Cerebellar cortex (tissue), 1 donor: ENCODE measurements at regions not wholly inside any gene's neighbourhood (a gene's known extent, or its start where the extent isn't known, plus 50 kb on each side); places are given as distances from the start of the nearest gene placed in this dataset.
"Not testable (repeated sequence)": the region's sequence is repeated elsewhere in the genome, so short reads cannot be mapped to it uniquely, and the experiment has no call there.

ENCODE experiments used
- DNase-seq: peaks from one replicate; pipeline ENCODE4 v3.0.0-alpha.2; 2015; ENCODE audit warnings: low spot score

- DNase-seq, result no peak
Measured at GRCh38 chr10:32217216-32217615, 129.7 kb downstream of the EPC1 start.

DNA sequence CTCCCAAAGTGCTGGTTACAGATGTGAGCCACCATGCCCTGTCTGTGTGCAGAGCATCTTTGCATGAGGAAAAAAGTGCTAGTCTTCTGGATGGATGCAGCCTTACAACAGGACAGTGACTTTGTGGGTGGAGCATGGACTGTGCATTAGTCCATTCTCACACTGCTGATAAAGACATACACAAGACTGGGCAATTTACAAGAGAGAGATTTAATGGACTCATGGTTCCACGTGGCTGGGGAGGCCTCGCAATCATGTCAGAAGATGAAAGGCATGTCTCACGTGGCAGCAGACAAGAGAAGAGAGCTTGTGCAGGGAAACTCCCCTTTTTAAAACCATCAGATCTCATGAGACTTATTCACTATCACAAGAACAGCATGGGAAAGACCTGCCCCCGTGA lies 133.1 kb downstream of the EPC1 start:
- not testable (repeated sequence) for DNase-seq

- no peak for DNase-seq
Measured at GRCh38 chr10:32211046-32211363, 136.0 kb downstream of the EPC1 start.

DNA sequence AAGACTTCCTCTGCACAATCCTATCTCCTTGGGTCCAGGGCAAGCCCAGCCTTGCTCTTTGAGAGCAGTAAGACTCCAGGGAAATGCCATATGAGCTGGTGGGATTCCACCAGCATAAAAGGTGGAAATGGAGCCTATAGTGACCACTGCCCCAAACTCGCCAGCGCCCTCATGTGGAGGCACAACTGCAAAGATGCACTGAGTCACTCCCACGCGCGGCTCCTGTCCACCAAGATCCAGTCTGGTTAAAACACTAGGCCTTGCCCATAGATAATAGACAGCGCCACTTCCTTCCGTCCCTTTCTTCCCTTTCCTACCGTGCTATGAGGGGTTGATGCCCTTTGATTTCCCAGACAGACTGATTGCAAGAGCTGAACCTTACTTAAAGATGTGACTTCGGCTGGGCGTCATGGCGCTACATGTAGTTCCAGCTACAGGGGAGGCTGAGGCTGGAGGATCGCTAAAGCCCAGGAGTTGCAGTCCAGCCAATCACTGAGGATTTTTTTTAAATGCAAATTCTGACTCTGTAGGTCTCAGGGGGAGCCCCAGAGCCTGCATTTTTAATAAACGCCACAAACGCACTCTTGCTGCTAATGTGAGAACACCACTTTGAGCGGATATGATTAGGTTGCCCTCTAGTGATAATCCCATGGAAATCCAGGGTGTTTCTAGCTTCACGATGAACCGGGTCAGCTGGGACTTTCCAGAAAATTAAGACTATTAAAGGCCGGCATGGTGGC lies 136.5 kb downstream of the EPC1 start:
- peak; percentile 5 for DNase-seq

DNA sequence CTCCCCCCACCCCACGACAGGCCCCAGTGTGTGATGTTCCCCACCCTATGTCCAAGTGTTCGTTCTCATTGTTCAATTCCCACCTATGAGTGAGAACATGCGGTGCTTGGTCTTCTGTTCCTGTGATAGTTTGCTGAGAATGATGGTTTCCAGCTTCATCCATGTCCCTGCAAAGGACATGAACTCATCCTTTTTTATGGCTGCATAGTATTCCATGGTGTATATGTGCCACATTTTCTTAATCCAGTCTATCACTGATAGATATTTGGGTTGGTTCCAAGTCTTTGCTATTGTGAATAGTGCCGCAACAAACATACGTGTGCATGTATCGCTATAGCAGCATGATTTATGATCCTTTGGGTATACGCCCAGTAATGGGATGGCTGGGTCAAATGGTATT lies 139.0 kb downstream of the EPC1 start:
- not testable (repeated sequence) for DNase-seq

- peak; percentile 16 for DNase-seq
Measured at GRCh38 chr10:32207544-32207943, 139.4 kb downstream of the EPC1 start.

DNA sequence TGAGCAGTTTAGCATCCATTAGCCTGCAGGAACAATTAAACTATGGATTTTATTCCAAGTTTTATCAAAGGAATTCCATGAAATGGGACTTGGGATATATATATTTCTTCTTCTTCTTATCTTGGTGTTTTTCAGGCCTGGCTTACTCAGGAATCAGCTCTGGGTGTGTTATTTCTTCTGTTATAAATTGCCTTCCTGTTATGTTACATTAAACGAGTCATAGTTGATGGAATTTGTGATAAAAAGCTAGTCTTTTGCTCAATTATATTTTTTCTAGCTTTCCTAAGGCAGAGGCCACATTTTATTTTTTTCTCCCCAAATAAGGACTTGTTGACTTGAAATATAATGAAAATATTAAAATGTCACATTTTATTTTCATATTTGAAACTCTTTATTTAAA lies 141.3 kb downstream of the EPC1 start:
- no peak for DNase-seq

DNA sequence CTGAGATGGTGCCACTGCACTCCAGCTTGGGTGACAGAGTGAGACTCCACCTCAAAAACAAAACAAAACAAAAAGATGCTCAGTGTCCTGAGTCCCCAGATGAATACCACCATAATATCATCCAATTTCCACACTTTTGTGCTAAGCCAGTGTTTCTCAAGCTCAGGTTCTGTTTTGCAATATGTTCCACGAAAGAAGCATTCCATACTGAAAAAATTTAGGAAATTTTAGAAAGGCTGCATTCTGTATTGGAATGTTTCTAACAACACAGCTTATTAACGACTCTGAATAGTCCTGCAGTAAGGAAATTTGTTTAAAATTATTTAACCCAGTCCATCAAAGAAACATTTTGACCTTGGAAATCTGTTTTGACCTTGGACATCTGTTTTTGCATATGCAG lies 142.4 kb downstream of the EPC1 start:
- no peak for DNase-seq

GRCh38 chr10:32199714-32200394 lies 143.6 kb upstream of the KIF5B start:
- no peak for DNase-seq

DNA sequence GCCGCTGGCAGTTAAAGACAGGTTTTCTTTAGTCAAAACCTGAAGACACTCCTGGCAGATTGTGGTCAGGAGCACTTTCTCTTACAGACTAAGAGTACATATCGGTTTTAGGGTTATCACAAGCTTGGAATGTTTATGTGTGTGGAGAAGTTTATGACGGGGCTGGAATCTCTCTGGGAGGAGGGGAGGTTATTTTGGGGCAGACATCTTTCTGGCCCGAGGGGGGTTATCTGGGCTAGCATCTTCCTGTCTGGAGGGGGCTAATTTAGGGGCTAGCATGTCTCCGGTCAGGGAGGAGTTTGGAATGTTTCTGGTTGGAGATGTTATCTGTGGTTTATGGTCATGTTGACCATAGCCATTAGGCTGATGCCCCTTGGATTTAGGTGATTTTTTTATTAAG lies 141.2 kb upstream of the KIF5B start:
- DNase-seq, result no peak

DNA sequence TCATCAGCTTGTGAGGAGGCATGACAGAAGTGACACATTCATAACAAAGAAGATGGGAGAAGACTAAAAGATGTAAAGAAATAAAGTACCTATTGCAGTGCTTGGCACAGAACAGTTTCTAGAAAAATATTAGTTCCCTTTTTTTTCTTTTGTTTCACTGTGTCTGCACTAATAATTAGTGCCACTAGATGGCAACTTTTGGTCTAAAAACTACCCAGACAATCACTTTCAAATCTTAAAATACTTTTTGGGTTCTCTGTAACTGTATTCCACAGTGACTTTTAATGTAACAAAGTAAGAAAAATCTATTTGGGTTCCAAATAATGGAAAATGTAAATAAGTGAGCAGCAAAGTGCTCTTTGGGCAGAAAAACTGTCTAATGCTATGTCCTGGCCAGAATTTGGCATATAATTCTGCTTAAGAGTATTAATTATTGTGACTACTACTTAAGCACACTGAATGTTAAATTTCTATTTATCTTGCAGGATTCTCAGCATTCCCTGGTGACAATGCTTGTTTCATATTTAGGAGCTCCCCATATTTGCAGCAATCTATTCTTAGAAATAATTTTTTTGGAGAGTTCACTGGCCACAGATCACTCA lies 134.8 kb upstream of the KIF5B start:
- peak; percentile 55 for DNase-seq

- peak; percentile 11 for DNase-seq
Measured at GRCh38 chr10:32189400-32190084, 133.3 kb upstream of the KIF5B start.

DNA sequence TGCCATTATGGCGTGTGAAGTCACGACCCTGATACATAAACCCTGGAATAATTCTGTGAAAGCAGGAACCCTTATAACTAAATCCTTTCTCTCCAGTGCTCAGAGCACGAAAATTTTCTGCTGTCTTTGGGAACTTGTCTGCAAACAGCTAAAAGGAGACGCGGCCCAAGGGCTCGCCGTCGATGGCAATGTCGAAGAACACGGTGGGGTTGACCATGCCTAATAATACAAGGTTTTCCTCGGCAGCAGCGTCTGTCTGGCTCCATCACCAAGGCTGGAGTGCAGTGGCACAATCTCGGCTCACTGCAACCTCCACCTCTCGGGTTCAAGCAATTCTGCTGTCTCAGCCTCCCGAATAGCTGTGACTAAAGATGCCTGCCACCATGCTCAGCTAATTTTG lies 132.4 kb upstream of the KIF5B start:
- not testable (repeated sequence) for DNase-seq

DNA sequence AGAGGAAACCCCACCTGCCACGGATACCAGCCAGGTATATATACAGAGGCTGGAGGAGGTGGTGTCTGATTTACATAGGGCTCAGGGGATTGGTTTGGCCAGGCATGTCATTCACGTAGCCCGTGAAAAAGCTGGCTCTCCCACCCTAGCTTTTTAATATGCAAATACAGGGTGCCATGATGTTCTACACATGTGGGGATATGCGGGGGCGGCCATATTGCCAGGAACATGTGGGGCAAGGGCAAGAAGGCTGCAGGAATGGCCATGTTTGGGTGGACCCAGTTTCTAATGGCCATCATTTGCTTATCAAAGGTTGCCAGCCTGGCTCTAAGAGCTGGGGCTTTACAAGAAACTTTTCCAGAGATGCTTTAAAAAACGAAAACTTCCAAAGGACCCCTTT lies 131.5 kb upstream of the KIF5B start:
- DNase-seq, result no peak

DNA sequence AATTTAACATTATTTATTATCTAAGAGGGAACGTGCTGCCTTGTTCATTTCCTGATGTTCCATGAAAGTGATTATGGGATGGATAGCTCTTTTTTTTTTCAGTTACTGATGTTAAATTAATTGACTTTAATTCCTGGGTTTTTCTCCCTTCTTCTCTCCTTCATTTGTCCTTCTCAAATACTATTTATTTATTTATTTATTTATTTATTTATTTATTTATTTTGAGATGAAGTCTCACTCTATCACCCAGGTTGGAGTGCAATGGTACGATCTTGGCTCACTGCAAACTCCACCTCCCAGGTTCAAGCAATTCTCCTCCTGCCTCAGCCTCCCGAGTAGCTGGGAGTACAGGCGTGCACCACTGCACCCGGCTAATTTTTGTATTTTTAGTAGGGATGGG lies 127.4 kb upstream of the KIF5B start:
- not testable (repeated sequence) for DNase-seq

DNA sequence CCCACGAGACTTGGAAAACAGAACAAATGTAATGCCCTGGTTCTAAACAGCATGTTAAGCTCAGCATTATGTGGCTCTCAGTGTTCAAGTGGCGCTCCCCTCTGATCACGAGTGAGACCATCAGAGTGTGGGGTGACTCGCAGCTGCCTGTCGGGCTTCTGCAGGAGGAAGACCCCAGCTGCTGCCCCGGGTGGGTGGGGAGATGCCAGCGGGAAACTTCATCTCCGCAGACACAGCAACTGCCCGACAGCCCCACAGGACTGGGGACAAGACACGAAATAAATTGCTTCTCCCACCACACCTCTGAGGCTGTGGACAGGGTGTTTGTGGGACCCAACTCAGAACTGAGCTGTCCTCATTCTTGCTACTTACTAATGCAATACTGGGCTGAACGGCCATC lies 126.3 kb upstream of the KIF5B start:
- no peak for DNase-seq

DNA sequence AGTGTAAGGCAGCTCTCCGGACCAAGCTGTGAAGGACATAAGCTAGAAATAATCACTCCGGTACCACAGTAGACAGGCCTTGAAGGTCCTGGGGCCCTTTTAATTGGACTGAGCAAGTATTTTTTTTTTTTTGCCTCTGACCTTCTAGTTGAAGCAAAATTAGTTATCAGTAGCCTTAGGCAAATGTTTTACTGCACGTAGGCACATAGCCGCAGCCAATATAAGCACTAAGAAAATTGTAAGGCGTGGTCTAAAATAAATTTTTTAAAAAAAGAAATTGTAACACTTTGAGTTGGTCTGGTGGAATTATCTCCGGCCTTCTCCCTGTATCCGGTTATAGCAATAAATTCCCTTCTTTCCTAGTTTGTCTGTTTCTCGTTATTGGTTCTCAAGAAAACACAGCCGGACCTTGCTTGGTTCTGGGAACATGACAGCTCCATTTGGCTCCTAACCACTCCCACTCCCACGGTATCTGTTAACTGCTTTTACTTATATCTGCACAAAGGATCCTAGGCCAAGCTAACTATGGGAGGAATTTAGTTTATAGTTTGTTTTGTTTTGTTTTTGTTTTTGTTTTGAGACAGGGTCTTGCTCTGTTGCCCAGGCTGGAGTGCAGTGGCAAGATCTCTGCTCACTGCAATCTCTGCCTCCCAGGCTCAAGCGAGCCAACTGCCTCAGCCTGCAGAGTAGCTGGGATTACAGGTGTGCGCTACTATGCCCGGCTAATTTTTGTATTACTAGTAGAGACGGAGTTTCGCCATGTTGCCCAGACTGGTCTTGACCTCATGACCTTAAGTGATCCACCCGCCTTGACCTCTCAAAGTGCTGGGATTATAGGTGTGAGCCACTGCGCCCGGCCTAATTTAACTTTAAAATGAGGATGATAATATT lies 124.4 kb upstream of the KIF5B start:
- DNase-seq, result no peak

DNA sequence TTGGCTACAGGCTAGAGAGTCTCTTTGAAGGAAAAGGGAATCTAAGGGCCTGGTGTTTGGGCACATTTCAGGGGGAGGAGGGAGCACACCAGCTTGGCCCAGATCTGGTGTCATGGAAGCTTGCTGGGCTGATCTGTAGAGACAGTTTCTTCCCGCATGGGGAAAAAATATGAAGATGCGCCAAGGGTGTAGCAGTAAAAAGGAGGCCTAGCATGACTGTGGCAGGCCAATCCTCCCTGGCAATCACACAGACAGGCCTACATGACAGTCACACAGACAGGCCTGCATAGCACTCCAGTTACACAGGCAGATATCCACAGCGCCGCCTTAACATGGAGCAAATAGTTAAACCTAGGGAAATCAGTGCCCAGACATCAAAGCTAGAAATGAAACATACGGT lies 123.6 kb upstream of the KIF5B start:
- DNase-seq, result no peak

- not testable (repeated sequence) for DNase-seq
Measured at GRCh38 chr10:32177594-32177993, 121.4 kb upstream of the KIF5B start.

- no peak for DNase-seq
Measured at GRCh38 chr10:32175629-32176028, 119.4 kb upstream of the KIF5B start.

DNA sequence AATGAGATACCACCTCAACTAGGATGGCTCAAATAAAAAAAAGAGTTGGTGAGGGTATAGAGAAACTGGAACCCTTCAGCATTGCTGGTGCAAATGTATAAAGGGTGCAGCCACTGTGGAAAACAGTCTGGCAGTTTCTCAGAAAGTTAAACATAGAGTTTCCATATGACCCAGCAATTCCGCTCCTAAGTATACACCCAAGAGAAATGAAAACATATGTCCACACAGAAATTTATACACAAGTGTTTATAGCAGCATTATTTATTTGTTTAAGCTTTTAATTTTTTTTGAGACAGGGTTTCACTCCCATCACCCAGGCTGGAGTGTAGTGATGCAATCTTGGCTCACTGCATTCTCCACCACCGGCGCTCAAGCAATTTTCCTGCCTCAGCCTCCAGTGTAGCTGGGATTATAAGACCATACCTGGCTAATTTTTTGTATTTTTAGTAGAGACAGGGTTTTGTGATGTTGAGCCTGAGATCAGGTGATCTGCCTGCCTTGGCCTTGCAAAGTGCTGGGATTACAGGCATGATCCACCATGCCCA lies 118.2 kb upstream of the KIF5B start:
- DNase-seq, result no peak

DNA sequence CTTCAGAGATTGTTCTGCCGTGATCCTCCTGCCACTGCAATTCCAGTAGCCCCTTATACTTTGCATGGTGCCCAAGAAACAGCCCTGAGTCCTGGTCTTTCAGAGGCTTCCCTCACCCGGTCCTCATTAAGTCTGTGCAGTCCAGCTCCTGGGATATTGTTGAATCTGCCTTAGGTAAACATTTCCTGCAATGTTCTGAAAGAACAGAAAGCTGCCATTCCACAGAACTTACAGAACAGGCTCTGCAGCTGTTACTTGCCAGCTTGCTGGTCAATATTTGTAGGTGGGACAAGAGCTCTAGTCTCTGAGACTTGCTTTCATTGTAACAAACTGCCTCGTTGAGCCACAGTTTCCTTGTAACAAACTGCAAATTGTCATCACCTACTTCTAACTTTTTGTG lies 115.0 kb upstream of the KIF5B start:
- no peak for DNase-seq
